ENCODE measurements at regions not wholly inside any gene's neighbourhood (a gene's known extent, or its start where the extent isn't known, plus 50 kb on each side); places are given as distances from the start of the nearest gene placed in this dataset.

DNA sequence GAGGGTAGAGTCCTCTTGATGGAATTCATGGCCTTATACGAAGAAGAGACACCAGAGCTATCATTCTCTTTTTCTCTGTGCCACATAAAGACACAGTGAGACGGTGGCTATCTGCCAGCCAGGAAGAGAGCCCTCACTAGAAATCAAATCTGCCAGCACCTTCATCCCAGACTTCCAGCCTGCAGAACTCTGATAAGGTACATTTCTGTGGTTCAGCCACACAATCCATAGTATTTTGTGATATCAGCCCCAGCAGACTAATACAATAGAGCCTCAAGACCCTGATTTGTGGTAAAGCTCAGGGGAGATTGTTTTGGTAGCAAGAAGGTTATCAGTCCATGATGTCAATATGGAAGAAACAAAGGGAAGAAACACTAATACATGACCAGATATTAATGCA, 1213.2 kb downstream of the NLGN4X start:
- TF ChIP-seq, protein P1, sequence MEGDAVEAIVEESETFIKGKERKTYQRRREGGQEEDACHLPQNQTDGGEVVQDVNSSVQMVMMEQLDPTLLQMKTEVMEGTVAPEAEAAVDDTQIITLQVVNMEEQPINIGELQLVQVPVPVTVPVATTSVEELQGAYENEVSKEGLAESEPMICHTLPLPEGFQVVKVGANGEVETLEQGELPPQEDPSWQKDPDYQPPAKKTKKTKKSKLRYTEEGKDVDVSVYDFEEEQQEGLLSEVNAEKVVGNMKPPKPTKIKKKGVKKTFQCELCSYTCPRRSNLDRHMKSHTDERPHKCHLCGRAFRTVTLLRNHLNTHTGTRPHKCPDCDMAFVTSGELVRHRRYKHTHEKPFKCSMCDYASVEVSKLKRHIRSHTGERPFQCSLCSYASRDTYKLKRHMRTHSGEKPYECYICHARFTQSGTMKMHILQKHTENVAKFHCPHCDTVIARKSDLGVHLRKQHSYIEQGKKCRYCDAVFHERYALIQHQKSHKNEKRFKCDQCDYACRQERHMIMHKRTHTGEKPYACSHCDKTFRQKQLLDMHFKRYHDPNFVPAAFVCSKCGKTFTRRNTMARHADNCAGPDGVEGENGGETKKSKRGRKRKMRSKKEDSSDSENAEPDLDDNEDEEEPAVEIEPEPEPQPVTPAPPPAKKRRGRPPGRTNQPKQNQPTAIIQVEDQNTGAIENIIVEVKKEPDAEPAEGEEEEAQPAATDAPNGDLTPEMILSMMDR (conservative IDR thresholded peaks at IDR 0.05; ENCODE audit: low read depth, low read length) = no peak
- TF ChIP-seq EZH2 (IDR thresholded peaks at IDR 0.05; ENCODE audit: low read length, unreplicated experiment) (no peak), EZH2phosphoT487 (IDR thresholded peaks at IDR 0.05; ENCODE audit: borderline replicate concordance, low read length) (no peak)
